K562 (cell line): ENCODE measurements at regions not wholly inside any gene's neighbourhood (a gene's known extent, or its start where the extent isn't known, plus 50 kb on each side); places are given as distances from the start of the nearest gene placed in this dataset.

Experiments
- EZH2 ChIP-seq: IDR thresholded peaks from 2 replicates; pipeline ENCODE4 v1.6.1; 2012; ENCODE audit warnings: low read depth, mild to moderate bottlenecking, inconsistent platforms, low read length, borderline replicate concordance
- NRF1 ChIP-seq, 2 experiments: fragments of 450-650 bp; IDR thresholded peaks in 1 of 2; conservative IDR thresholded peaks in 1 of 2; 2 replicates each; pipeline ENCODE4 v1.6.1; 2014; ENCODE audit warnings: mild to moderate bottlenecking in 2 of 2
- ZNF12 ChIP-seq: sonication (generic); formaldehyde crosslinking; IDR thresholded peaks from 2 replicates; pipeline ENCODE4 v1.4.0; 2020; ENCODE audit warnings: mild to moderate bottlenecking, missing genetic modification reagents

GRCh38 chr10:114718374-114718773 is 60.3 kb upstream of the ABLIM1 start:
- TF ChIP-seq ZNF12 (no peak), NRF1 (conservative IDR thresholded peaks at IDR 0.05 in 1 of 2, IDR thresholded peaks at IDR 0.05 in 1 of 2) (no peak), EZH2 (no peak)
